Liver (tissue), 8 donors: ENCODE measurements at regions not wholly inside any gene's neighbourhood (a gene's known extent, or its start where the extent isn't known, plus 50 kb on each side); places are given as distances from the start of the nearest gene placed in this dataset.
A peak's percentile ranks its signal among the peaks of the same experiment; 100 is the strongest.

Experiments
- DNase-seq: peaks from one replicate; pipeline ENCODE4 v3.0.0-alpha.2; 2017; ENCODE audit warnings: low spot score
- H3K27ac ChIP-seq, 2 donors: one replicate each; pipeline ENCODE4 v1.7.0; 2013; ENCODE audit warnings: inconsistent platforms in 2 of 2, low read length in 2 of 2, control low read depth in 1 of 2, low read depth in 1 of 2, mild to moderate bottlenecking in 1 of 2
- H3K27me3 ChIP-seq, 4 donors: one replicate each; pipeline versions ENCODE4 v1.6.1 to v1.7.0; 2013; ENCODE audit warnings: low read length in 3 of 4, inconsistent platforms in 1 of 4, mild to moderate bottlenecking in 1 of 4, moderate library complexity in 1 of 4; ENCODE audit not compliant: control insufficient read depth in 4 of 4, insufficient read depth in 4 of 4
- H3K36me3 ChIP-seq, 4 donors: one replicate each; pipeline versions ENCODE4 v1.6.1 to v1.7.0; 2013; ENCODE audit warnings: low read length in 3 of 4, mild to moderate bottlenecking in 3 of 4, low read depth in 1 of 4, moderate library complexity in 1 of 4; ENCODE audit not compliant: control insufficient read depth in 4 of 4, insufficient read depth in 3 of 4
- H3K4me1 ChIP-seq, 4 donors: one replicate each; pipeline versions ENCODE4 v1.6.1 to v1.7.0; 2013; ENCODE audit warnings: low read length in 3 of 4, mild to moderate bottlenecking in 3 of 4, moderate library complexity in 1 of 4; ENCODE audit not compliant: control insufficient read depth in 4 of 4, insufficient read depth in 4 of 4
- H3K4me3 ChIP-seq, 3 donors: one replicate each; pipeline versions ENCODE4 v1.6.1 to v1.7.0; 2013; ENCODE audit warnings: low read length in 3 of 3, control low read depth in 1 of 3, low read depth in 1 of 3, mild to moderate bottlenecking in 1 of 3
- H3K9ac ChIP-seq, 2 donors: one replicate each; pipeline ENCODE4 v1.7.0; 2013; ENCODE audit warnings: low read length in 2 of 2, mild to moderate bottlenecking in 2 of 2, moderate library complexity in 2 of 2, control low read depth in 1 of 2, low read depth in 1 of 2
- H3K9me3 ChIP-seq, 4 donors: one replicate each; pipeline versions ENCODE4 v1.6.1 to v1.7.0; 2013; ENCODE audit warnings: low read length in 3 of 4; ENCODE audit not compliant: control insufficient read depth in 4 of 4
- ATF3 ChIP-seq: IDR thresholded peaks from 2 replicates; pipeline ENCODE4 v1.6.1; 2016; ENCODE audit warnings: antibody characterized with exemption
- EGR1 ChIP-seq, 2 donors: IDR thresholded peaks; 2 replicates each; pipeline ENCODE4 v1.6.1; 2016 to 2018; ENCODE audit warnings: antibody characterized with exemption in 2 of 2, low read depth in 2 of 2
- FOXA1 ChIP-seq: IDR thresholded peaks from 2 replicates; pipeline ENCODE4 v1.6.1; 2016; ENCODE audit warnings: antibody characterized with exemption
- HNF4A ChIP-seq, 2 donors: conservative IDR thresholded peaks; 2 replicates each; pipeline ENCODE4 v1.6.1; 2016; ENCODE audit warnings: antibody characterized with exemption in 2 of 2, mild to moderate bottlenecking in 2 of 2
- HNF4G ChIP-seq: IDR thresholded peaks from 2 replicates; pipeline ENCODE4 v1.6.1; 2016; ENCODE audit warnings: antibody characterized with exemption
- JUND ChIP-seq, 2 donors: IDR thresholded peaks; 2 replicates each; pipeline ENCODE4 v1.6.1; 2016; ENCODE audit warnings: antibody characterized with exemption in 2 of 2
- NR2F2 ChIP-seq: IDR thresholded peaks from 2 replicates; pipeline ENCODE4 v1.6.1; 2016; ENCODE audit warnings: antibody characterized with exemption
- RAD21 ChIP-seq, 2 donors: IDR thresholded peaks; 2 replicates each; pipeline ENCODE4 v1.6.1; 2016; ENCODE audit warnings: antibody characterized with exemption in 2 of 2, mild to moderate bottlenecking in 2 of 2
- RXRA ChIP-seq, 2 donors: IDR thresholded peaks; 2 replicates each; pipeline ENCODE4 v1.6.1; 2017 to 2018; ENCODE audit warnings: antibody characterized with exemption in 2 of 2, mild to moderate bottlenecking in 1 of 2
- SP1 ChIP-seq: IDR thresholded peaks from 2 replicates; pipeline ENCODE4 v1.6.1; 2018; ENCODE audit warnings: antibody characterized with exemption, mild to moderate bottlenecking
- TAF1 ChIP-seq: conservative IDR thresholded peaks from 2 replicates; pipeline ENCODE4 v1.6.1; 2016; ENCODE audit warnings: antibody characterized with exemption, mild to moderate bottlenecking
- YY1 ChIP-seq: IDR thresholded peaks from 2 replicates; pipeline ENCODE4 v1.6.1; 2016; ENCODE audit warnings: antibody characterized with exemption, mild to moderate bottlenecking
- ZBTB33 ChIP-seq: IDR thresholded peaks from 2 replicates; pipeline ENCODE4 v1.6.1; 2016; ENCODE audit warnings: antibody characterized with exemption
- WGBS: extraction: QIAGEN DNeasy Blood & Tissue Kit; methylation state at CpG from one replicate; pipeline ENCODE4 v1.1.7; 2013; 5-methylcytosine and 5-hydroxymethylcytosine counted together
- TF ChIP-seq, protein P1 (sequence below): fragments of 150-350 bp; IDR thresholded peaks from 2 replicates; pipeline ENCODE4 v1.5.1; 2017; ENCODE audit warnings: improper control_type of control experiment, low read depth, low read length; ENCODE audit not compliant: missing input control
- donor health status: healthy.
- donor health status: healthy.
- donor health status: healthy.
- donor health status: healthy.
- donor health status: healthy.

DNA sequence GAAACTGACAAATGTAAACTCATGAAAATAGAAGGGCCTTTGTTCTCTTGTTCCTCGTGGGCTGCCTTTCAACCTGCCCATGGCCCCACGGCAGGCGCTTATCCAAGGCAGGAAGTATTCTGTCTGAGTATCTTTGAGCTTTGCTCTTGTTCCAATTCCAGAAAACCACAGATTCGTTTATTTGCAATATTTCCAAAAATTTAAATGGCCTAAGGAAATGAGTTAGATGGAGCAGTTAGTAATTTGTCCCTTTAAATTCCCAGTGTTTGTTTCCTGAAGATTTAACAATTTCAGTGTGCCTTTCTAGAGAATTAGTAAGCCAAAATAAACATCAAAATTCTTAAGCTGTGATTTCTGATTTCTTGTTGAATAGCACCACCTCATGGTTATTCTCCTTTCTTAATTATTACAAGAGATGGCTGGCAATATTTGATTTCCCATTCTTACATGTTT, 299.4 kb upstream of the RASA1 start:
- Histone ChIP-seq H3K36me3 (no peaks in the 10 kb centered on the region), H3K27ac (no peak overlapping the region), H3K27me3 (no peaks in the 10 kb centered on the region), H3K4me3 (no peak overlapping the region), H3K4me1 (peaks cover 0 to 2% (median 0%) of the 10 kb centered on the region in 4 donors), H3K9me3 (no peaks in the 10 kb centered on the region), H3K9ac (peak overlapping the region; percentile 17 to 44)
- WGBS: 14% methylated on average over 4 of the region's 4 CpGs
- TF ChIP-seq RAD21 (IDR thresholded peaks at IDR 0.05) (peak; percentile 71 to 75), HNF4G (no peak), YY1 (no peak)
- TF ChIP-seq, protein P1, sequence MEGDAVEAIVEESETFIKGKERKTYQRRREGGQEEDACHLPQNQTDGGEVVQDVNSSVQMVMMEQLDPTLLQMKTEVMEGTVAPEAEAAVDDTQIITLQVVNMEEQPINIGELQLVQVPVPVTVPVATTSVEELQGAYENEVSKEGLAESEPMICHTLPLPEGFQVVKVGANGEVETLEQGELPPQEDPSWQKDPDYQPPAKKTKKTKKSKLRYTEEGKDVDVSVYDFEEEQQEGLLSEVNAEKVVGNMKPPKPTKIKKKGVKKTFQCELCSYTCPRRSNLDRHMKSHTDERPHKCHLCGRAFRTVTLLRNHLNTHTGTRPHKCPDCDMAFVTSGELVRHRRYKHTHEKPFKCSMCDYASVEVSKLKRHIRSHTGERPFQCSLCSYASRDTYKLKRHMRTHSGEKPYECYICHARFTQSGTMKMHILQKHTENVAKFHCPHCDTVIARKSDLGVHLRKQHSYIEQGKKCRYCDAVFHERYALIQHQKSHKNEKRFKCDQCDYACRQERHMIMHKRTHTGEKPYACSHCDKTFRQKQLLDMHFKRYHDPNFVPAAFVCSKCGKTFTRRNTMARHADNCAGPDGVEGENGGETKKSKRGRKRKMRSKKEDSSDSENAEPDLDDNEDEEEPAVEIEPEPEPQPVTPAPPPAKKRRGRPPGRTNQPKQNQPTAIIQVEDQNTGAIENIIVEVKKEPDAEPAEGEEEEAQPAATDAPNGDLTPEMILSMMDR: peak; percentile 34
- no peak for DNase-seq

GRCh38 chr5:86970361-86970760, 297.3 kb upstream of the RASA1 start:
- Histone ChIP-seq H3K4me3 (no peak overlapping the region), H3K4me1 (peaks cover 0 to 2% (median 0%) of the 10 kb centered on the region in 4 donors), H3K9me3 (no peaks in the 10 kb centered on the region), H3K9ac (no peak overlapping the region), H3K36me3 (no peaks in the 10 kb centered on the region), H3K27me3 (no peaks in the 10 kb centered on the region), H3K27ac (no peak overlapping the region)
- WGBS: 86% methylated on average over 3 of the region's 3 CpGs
- no peak for TF ChIP-seq TAF1
- no peak for TF ChIP-seq JUND (IDR thresholded peaks at IDR 0.05)
- no peak for TF ChIP-seq ZBTB33
- TF ChIP-seq, protein P1: no peak
- TF ChIP-seq HNF4A (conservative IDR thresholded peaks at IDR 0.05): no peak
- no peak for TF ChIP-seq ATF3
- TF ChIP-seq EGR1 (IDR thresholded peaks at IDR 0.05; ENCODE audit: low read depth in 2 of 2): no peak
- TF ChIP-seq YY1: no peak
- no peak for TF ChIP-seq SP1
- TF ChIP-seq HNF4G: no peak
- TF ChIP-seq RAD21 (IDR thresholded peaks at IDR 0.05): no peak
- no peak for TF ChIP-seq FOXA1
- no peak for TF ChIP-seq RXRA (IDR thresholded peaks at IDR 0.05)
- TF ChIP-seq NR2F2: no peak
- no peak for DNase-seq
